ENCODE measurements at regions not wholly inside any gene's neighbourhood (a gene's known extent, or its start where the extent isn't known, plus 50 kb on each side); places are given as distances from the start of the nearest gene placed in this dataset.

- H3K27me3 ChIP-seq (ENCODE audit: insufficient read depth, low read depth): no peaks in the 10 kb centered on the region
- H3K4me2 ChIP-seq: no peak overlapping the region
- BruUV-seq (replicated peaks): no TSS peak
- H3K79me2 ChIP-seq (ENCODE audit: low read depth): no peaks in the 10 kb centered on the region
- H2AFZ ChIP-seq: no peak overlapping the region
- POLR2A ChIA-PET (ENCODE audit: unreplicated experiment): no interaction called here
- no peak overlapping the region for H3K27ac ChIP-seq
- H3K4me1 ChIP-seq (replicated peaks; ENCODE audit: insufficient read depth): no peaks in the 10 kb centered on the region
- no peaks in the 10 kb centered on the region for H3K9me2 ChIP-seq (ENCODE audit: insufficient read depth)
- intact Hi-C loops (cut with micrococcal nuclease; ENCODE audit: unreplicated experiment): no loop called here
- no peak for DNase-seq
- H3K36me3 ChIP-seq (ENCODE audit: low read depth): no peaks in the 10 kb centered on the region
- CTCF ChIA-PET: no interaction called here
- no peaks in the 10 kb centered on the region for H4K20me1 ChIP-seq (ENCODE audit: insufficient read depth)
- H3F3A ChIP-seq (ENCODE audit: insufficient read depth, low read depth): no peaks in the 10 kb centered on the region
- TF ChIP-seq CTCF (conservative IDR thresholded peaks at IDR 0.05) (no peak), EZH2 (IDR thresholded peaks at IDR 0.05; ENCODE audit: low read depth) (no peak)
- H3K9me3 ChIP-seq (ENCODE audit: insufficient read depth, low read depth): no peaks in the 10 kb centered on the region
- H3K4me3 ChIP-seq: no peak overlapping the region
These were observed 352.3 kb upstream of the CDH7 start for GRCh38 chr18:65398347-65399075.

- no peaks in the 10 kb centered on the region for H3K27me3 ChIP-seq (ENCODE audit: insufficient read depth, low read depth)
- intact Hi-C loops (cut with micrococcal nuclease; ENCODE audit: unreplicated experiment): no loop called here
- no peaks in the 10 kb centered on the region for H3K9me2 ChIP-seq (ENCODE audit: insufficient read depth)
- ChIA-PET POLR2A (ENCODE audit: unreplicated experiment) (no interaction called here), CTCF (no interaction called here)
- no peak overlapping the region for H3K27ac ChIP-seq
- no peaks in the 10 kb centered on the region for H3K79me2 ChIP-seq (ENCODE audit: low read depth)
- no peaks in the 10 kb centered on the region for H3K4me1 ChIP-seq (replicated peaks; ENCODE audit: insufficient read depth)
- no peak for DNase-seq
- H3K36me3 ChIP-seq (ENCODE audit: low read depth): no peaks in the 10 kb centered on the region
- no peaks in the 10 kb centered on the region for H4K20me1 ChIP-seq (ENCODE audit: insufficient read depth)
- no peak overlapping the region for H2AFZ ChIP-seq
- no TSS peak for BruUV-seq (replicated peaks)
- TF ChIP-seq CTCF (conservative IDR thresholded peaks at IDR 0.05) (no peak), EZH2 (IDR thresholded peaks at IDR 0.05; ENCODE audit: low read depth) (no peak)
- no peaks in the 10 kb centered on the region for H3F3A ChIP-seq (ENCODE audit: insufficient read depth, low read depth)
- no peak overlapping the region for H3K4me3 ChIP-seq
- H3K4me2 ChIP-seq: no peak overlapping the region
- H3K9me3 ChIP-seq (ENCODE audit: insufficient read depth, low read depth): no peaks in the 10 kb centered on the region
These were observed 369.8 kb upstream of the CDH7 start for GRCh38 chr18:65380986-65381385.

- Histone ChIP-seq H3K36me3 (ENCODE audit: low read depth) (no peaks in the 10 kb centered on the region), H3K4me2 (no peak overlapping the region), H3K27me3 (ENCODE audit: insufficient read depth, low read depth) (no peaks in the 10 kb centered on the region), H3K9me2 (ENCODE audit: insufficient read depth) (no peaks in the 10 kb centered on the region), H3K79me2 (ENCODE audit: low read depth) (no peaks in the 10 kb centered on the region), H3K4me3 (no peak overlapping the region), H3F3A (ENCODE audit: insufficient read depth, low read depth) (no peaks in the 10 kb centered on the region), H3K4me1 (replicated peaks; ENCODE audit: insufficient read depth) (no peaks in the 10 kb centered on the region), H4K20me1 (ENCODE audit: insufficient read depth) (no peaks in the 10 kb centered on the region), H2AFZ (no peak overlapping the region), H3K9me3 (ENCODE audit: insufficient read depth, low read depth) (no peaks in the 10 kb centered on the region), H3K27ac (no peak overlapping the region)
- ChIA-PET POLR2A (ENCODE audit: unreplicated experiment) (no interaction called here), CTCF (no interaction called here)
- BruUV-seq (replicated peaks): no TSS peak
- TF ChIP-seq EZH2 (IDR thresholded peaks at IDR 0.05; ENCODE audit: low read depth): no peak
- TF ChIP-seq CTCF (conservative IDR thresholded peaks at IDR 0.05): no peak
- DNase-seq: no peak
- intact Hi-C loops (cut with micrococcal nuclease; ENCODE audit: unreplicated experiment): no loop called here
These were observed 370.2 kb upstream of the CDH7 start for GRCh38 chr18:65380571-65380970.

Data from PC-9 (cell line).